SHP77 (cell line): ENCODE measurements at regions not wholly inside any gene's neighbourhood (a gene's known extent, or its start where the extent isn't known, plus 50 kb on each side); places are given as distances from the start of the nearest gene placed in this dataset.
"Not testable (repeated sequence)": the region's sequence is repeated elsewhere in the genome, so short reads cannot be mapped to it uniquely, and the experiment has no call there.

Source experiments
- DNase-seq, 2 experiments: peaks; one replicate each; lab custom pipeline; 2025; lab: John Stamatoyannopoulos, UW

DNA sequence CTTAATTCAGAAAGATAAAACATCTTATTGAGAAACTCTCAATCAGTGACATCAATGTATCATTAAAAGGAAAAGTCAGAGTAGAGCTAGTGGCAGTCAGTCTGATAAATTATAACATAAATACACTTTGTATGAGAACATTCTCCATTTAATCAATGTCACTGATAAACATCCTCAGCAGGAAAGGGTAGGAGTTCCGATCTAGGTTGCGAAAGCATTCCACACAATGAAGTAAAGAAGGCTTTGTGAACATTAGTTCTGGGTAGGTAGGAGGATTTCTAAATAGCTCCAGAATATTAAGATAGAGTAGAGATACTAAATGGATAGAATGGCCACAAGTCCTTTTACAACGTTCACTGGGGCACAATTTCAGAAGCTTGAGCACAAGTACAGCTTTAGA lies 179.7 kb upstream of the MALRD1 start:
- DNase-seq, result no peak

- no peak for DNase-seq
Measured at GRCh38 chr10:18875477-18875876, 173.1 kb upstream of the MALRD1 start.

DNA sequence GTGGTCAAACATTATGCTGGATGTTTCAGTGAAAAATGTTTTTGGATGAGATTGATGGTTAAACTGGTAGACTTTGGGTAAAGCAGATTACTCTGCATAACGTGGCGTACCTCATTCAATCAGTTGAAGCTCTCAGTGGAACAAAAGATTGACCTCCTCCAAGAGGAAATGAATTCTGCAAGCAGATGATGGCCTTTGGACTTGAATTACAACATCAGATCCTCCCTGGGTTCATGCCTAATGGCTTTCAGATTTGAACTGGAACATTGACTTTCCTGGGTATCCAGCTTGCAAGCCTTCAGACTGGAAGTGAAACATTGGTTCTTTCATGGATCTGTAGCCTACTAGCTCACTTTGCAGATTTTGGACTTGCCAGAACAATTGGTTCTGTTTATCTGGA lies 169.3 kb upstream of the MALRD1 start:
- no peak for DNase-seq

- DNase-seq, result no peak
Measured at GRCh38 chr10:18880530-18880929, 168.1 kb upstream of the MALRD1 start.

GRCh38 chr10:18886102-18886501 lies 162.5 kb upstream of the MALRD1 start:
- DNase-seq, result no peak

DNA sequence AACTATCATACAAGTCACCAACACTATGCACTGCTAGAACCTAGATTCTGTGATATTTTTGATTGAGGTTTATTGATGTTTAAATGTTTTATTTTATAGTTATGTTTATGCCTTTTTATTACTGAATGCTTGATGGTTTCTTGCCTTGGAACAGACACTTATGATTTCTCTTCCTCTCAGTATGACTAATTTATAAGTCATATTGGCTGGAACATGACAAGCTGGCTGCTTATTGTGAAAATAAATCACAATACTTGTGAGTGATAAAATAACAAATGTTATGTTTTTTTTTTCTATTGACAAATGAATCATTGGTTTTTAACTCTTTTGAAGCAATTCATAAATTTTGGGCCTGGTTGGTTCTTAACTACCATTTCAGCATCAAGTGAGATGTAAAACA lies 142.0 kb upstream of the MALRD1 start:
- no peak for DNase-seq

GRCh38 chr10:18917431-18917830 lies 131.2 kb upstream of the MALRD1 start:
- not testable (repeated sequence) for DNase-seq

DNA sequence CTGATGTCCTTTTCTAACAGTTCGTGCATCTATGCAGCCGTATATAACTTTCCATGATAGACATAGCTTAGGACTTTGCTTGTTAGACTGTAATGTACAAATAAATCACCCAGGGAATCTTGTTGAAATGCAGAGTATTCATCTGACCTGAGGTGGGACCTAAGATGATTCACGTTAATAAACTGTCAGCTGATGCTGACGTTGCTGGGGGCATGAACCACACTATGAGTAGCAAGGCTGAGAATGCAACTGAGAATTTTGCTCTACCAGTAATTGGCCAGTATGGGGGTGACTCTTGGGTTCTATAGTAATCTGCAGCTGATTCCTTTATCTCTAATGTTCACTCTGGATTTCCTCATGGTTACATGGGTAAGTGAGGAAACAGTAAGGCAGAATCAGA lies 130.1 kb upstream of the MALRD1 start:
- no peak for DNase-seq

- no peak for DNase-seq
Measured at GRCh38 chr10:18949391-18949790, 99.2 kb upstream of the MALRD1 start.

GRCh38 chr10:18951072-18951823 lies 97.4 kb upstream of the MALRD1 start:
- DNase-seq, result not testable (repeated sequence)

- DNase-seq, result no peak
Measured at GRCh38 chr10:18955061-18955460, 93.5 kb upstream of the MALRD1 start.

- no peak for DNase-seq
Measured at GRCh38 chr10:18959369-18959768, 89.2 kb upstream of the MALRD1 start.

- DNase-seq, result no peak
Measured at GRCh38 chr10:18960466-18961079, 88.0 kb upstream of the MALRD1 start.

DNA sequence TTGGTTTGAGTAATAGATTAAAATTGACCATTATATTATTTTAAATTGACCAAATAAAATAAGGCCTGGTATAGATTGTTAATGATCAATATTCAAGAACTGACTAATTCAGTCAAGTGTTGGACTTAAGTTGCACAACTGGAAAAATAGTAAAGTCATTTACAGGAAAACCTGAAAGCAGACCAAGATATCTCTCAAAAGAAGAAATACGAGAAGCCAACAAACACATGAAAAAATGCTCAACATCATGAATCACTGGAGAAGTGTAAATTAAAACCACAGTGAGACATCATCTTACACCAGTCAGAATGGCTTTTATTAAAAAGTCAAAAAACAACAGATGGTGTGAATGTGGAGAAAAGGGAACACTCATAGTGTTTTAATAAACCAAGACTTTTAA lies 80.4 kb upstream of the MALRD1 start:
- DNase-seq, result no peak

DNA sequence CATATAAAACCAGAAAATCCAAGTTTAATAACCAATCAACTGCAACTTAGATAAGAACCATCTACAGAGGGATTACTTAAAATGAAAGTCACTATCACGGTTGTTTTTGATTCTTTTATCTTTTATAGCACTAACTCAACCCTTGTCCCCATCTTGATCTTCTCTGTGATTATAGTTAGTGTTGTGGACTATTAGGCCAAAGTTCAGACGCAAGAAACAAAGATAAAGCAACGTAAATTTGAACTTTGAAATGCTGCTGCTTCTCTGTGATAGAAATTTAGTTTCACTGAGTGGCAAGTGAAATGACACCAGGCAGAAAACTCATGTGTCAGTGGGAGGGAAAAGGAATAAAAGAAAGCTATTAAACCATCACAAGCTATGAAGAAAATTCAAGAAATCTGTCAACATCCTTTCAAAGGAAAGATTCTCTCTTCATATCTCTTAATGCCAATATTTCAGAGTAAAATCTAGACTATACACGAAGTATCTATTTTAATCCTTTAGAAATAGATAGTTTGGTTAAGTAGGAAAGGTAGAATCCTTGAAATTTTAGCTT lies 71.8 kb upstream of the MALRD1 start:
- DNase-seq, result no peak

DNA sequence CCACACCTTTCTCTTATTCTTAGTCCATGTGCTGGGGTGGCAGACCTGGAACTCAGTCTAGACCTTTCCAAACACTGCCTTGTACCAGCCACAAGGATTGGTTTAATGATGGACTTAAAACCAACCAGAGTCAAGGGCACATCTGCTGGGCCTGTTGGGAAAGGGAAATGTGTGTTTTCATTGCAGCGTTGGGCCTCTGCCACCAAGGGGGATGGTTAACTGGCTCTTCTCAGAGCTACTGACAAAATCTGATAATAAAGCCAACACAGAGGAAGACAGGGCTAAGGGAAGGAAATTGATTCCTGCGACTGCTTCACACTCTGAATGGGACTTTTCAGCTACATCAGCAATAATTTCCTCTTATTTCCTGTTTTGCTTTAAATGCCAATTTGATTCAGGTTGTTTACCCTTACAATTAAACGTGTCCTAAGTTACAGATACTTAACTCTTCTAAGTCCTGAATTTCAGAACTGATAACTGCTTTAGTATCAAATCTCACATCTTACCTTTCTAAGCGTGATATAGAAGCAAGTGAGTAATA lies 68.4 kb upstream of the MALRD1 start:
- DNase-seq, result no peak

GRCh38 chr10:18984531-18984930 lies 64.1 kb upstream of the MALRD1 start:
- no peak for DNase-seq

GRCh38 chr10:18988338-18988737 lies 60.3 kb upstream of the MALRD1 start:
- no peak for DNase-seq
